Neural crest cell (in vitro differentiated cells): ENCODE measurements at regions not wholly inside any gene's neighbourhood (a gene's known extent, or its start where the extent isn't known, plus 50 kb on each side); places are given as distances from the start of the nearest gene placed in this dataset.

Experiments used
- DNase-seq: peaks from one replicate; pipeline ENCODE4 v3.0.0; 2021; ENCODE audit warnings: low read depth, mixed read lengths, low spot score
- H3K27ac Mint-ChIP-seq: one replicate; pipeline ENCODE4 v1.8.0; 2021; ENCODE audit warnings: mild to moderate bottlenecking, mixed read lengths; ENCODE audit not compliant: unreplicated experiment
- H3K27me3 Mint-ChIP-seq: 2 replicates; pipeline ENCODE4 v1.8.0; 2021; ENCODE audit warnings: low read depth, mild to moderate bottlenecking, mixed read lengths
- H3K36me3 Mint-ChIP-seq: 2 replicates; pipeline ENCODE4 v1.8.0; 2021; ENCODE audit warnings: low read depth, mild to moderate bottlenecking, mixed read lengths
- H3K4me1 Mint-ChIP-seq: 2 replicates; pipeline ENCODE4 v1.8.0; 2021; ENCODE audit warnings: mixed read lengths
- H3K4me3 Mint-ChIP-seq: one replicate; pipeline ENCODE4 v1.8.0; 2021; ENCODE audit warnings: mild to moderate bottlenecking, mixed read lengths
- H3K9me3 Mint-ChIP-seq: 2 replicates; pipeline ENCODE4 v1.8.0; 2021; ENCODE audit warnings: mixed read lengths
- CTCF ChIP-seq: fragments of 200-600 bp; sonication (generic); conservative IDR thresholded peaks from 2 replicates; pipeline ENCODE4 v1.5.0; 2021; ENCODE audit warnings: antibody characterized with exemption, mild to moderate bottlenecking

- Mint-ChIP-seq H3K4me3 (no peak overlapping the region), H3K27me3 (no peaks in the 10 kb centered on the region)
- no peak for TF ChIP-seq CTCF
These were observed 422.6 kb downstream of the AMY1C start for GRCh38 chr1:104172243-104172681.

GRCh38 chr1:104182251-104182650 is 432.6 kb downstream of the AMY1C start:
- no peak overlapping the region for H3K27ac Mint-ChIP-seq
- H3K27me3 Mint-ChIP-seq, result no peaks in the 10 kb centered on the region
- H3K9me3 Mint-ChIP-seq, result no peaks in the 10 kb centered on the region
- no peak for TF ChIP-seq CTCF
- H3K4me1 Mint-ChIP-seq, result no peaks in the 10 kb centered on the region
- no peak for DNase-seq
- H3K4me3 Mint-ChIP-seq, result no peak overlapping the region
- no peaks in the 10 kb centered on the region for H3K36me3 Mint-ChIP-seq

More at GRCh38 chr1:104172243-104172681, 422.6 kb downstream of the AMY1C start:
- no peak for DNase-seq
- no peaks in the 10 kb centered on the region for H3K36me3 Mint-ChIP-seq
- no peaks in the 10 kb centered on the region for H3K4me1 Mint-ChIP-seq
- H3K9me3 Mint-ChIP-seq, result peaks cover 5% of the 10 kb centered on the region
- H3K27ac Mint-ChIP-seq, result no peak overlapping the region

- TF ChIP-seq CTCF, result no peak
These were observed 439.5 kb downstream of the AMY1C start for GRCh38 chr1:104189207-104189606.

GRCh38 chr1:104190821-104191220 is 441.1 kb downstream of the AMY1C start:
- Mint-ChIP-seq H3K36me3 (no peaks in the 10 kb centered on the region), H3K27ac (no peak overlapping the region)

More at GRCh38 chr1:104189207-104189606, 439.5 kb downstream of the AMY1C start:
- Mint-ChIP-seq H3K27ac (peak overlapping the region; percentile 24), H3K9me3 (no peaks in the 10 kb centered on the region), H3K4me1 (peaks cover 5% of the 10 kb centered on the region), H3K4me3 (no peak overlapping the region), H3K36me3 (no peaks in the 10 kb centered on the region), H3K27me3 (no peaks in the 10 kb centered on the region)
- no peak for DNase-seq

GRCh38 chr1:104195395-104195794 is 445.7 kb downstream of the AMY1C start:
- no peak for TF ChIP-seq CTCF
- Mint-ChIP-seq H3K4me3 (no peak overlapping the region), H3K4me1 (peaks cover 5% of the 10 kb centered on the region), H3K9me3 (no peaks in the 10 kb centered on the region), H3K27me3 (no peaks in the 10 kb centered on the region), H3K27ac (no peak overlapping the region), H3K36me3 (no peaks in the 10 kb centered on the region)
- no peak for DNase-seq

More at GRCh38 chr1:104190821-104191220, 441.1 kb downstream of the AMY1C start:
- Mint-ChIP-seq H3K4me3 (no peak overlapping the region), H3K4me1 (peaks cover 5% of the 10 kb centered on the region), H3K27me3 (no peaks in the 10 kb centered on the region), H3K9me3 (no peaks in the 10 kb centered on the region)
- DNase-seq, result no peak
- TF ChIP-seq CTCF, result no peak

- peaks cover 3% of the 10 kb centered on the region for H3K9me3 Mint-ChIP-seq
- no peaks in the 10 kb centered on the region for H3K4me1 Mint-ChIP-seq
- peaks cover 3% of the 10 kb centered on the region for H3K36me3 Mint-ChIP-seq
- H3K27me3 Mint-ChIP-seq, result no peaks in the 10 kb centered on the region
- H3K27ac Mint-ChIP-seq, result no peak overlapping the region
- no peak for DNase-seq
- H3K4me3 Mint-ChIP-seq, result no peak overlapping the region
- TF ChIP-seq CTCF, result no peak
These were observed 446.4 kb downstream of the AMY1C start for GRCh38 chr1:104196136-104196535.
